ENCODE measurements at regions not wholly inside any gene's neighbourhood (a gene's known extent, or its start where the extent isn't known, plus 50 kb on each side); places are given as distances from the start of the nearest gene placed in this dataset.

GRCh38 chr3:90026406-90026805 is 919.0 kb downstream of the EPHA3 start (continued):
- no peak for TF ChIP-seq ZNF263 (CRISPR knock-in tag; IDR thresholded peaks at IDR 0.05; ENCODE audit: low read depth)
- no peak for TF ChIP-seq NFE2L1 (CRISPR knock-in tag; IDR thresholded peaks at IDR 0.05)
- no peak for TF ChIP-seq ZNF532 (CRISPR knock-in tag; IDR thresholded peaks at IDR 0.05; ENCODE audit: borderline replicate concordance)
- no peak for TF ChIP-seq TP53 (CRISPR knock-in tag; IDR thresholded peaks at IDR 0.05)
- no peak for TF ChIP-seq ZBTB21 (CRISPR knock-in tag; IDR thresholded peaks at IDR 0.05; ENCODE audit: borderline replicate concordance)
- no peak for TF ChIP-seq EMX1 (CRISPR knock-in tag; IDR thresholded peaks at IDR 0.05)

DNA sequence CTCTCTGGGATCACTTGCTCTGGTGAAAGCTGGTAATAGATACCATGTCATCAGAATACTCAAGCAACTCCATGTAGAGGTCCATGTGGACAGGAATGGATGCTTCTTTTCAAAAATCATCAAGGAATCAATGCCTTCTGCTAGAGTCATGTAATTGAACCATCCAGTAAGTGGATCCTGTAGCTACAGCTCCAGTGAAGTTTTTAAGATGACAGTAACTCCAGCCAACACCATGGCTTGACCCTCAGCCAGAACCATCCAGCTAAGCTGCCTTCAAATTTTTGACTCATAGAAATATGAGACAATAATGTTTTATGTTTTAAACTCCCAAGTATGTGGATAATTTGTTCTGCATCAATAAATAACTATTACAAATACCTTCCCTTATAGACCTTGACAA is 923.7 kb downstream of the EPHA3 start:
- H3K9me3 Mint-ChIP-seq, result no peaks in the 10 kb centered on the region; the same call in 1 of the 2 replicates
- H3K4me1 Mint-ChIP-seq, result peaks cover 29% of the 10 kb centered on the region
- H3K27ac Mint-ChIP-seq, result no peak overlapping the region
- TF ChIP-seq SP1 (CRISPR knock-in tag; conservative IDR thresholded peaks at IDR 0.05) (no peak), RORB (CRISPR knock-in tag; IDR thresholded peaks at IDR 0.05) (no peak), NR1H2 (CRISPR knock-in tag; IDR thresholded peaks at IDR 0.05) (no peak), ZNF219 (CRISPR knock-in tag; IDR thresholded peaks at IDR 0.05; ENCODE audit: borderline replicate concordance) (no peak), FOXP4 (CRISPR knock-in tag; IDR thresholded peaks at IDR 0.05) (no peak), IRF1 (CRISPR knock-in tag; IDR thresholded peaks at IDR 0.05) (no peak), PRDM15 (CRISPR knock-in tag; IDR thresholded peaks at IDR 0.05) (no peak), MYBL2 (CRISPR knock-in tag; IDR thresholded peaks at IDR 0.05) (no peak), SOX15 (CRISPR knock-in tag; IDR thresholded peaks at IDR 0.05) (no peak), TEAD1 (CRISPR knock-in tag; IDR thresholded peaks at IDR 0.05) (no peak), FOXP1 (CRISPR knock-in tag; IDR thresholded peaks at IDR 0.05; ENCODE audit: borderline replicate concordance) (no peak), NR2C2 (CRISPR knock-in tag; IDR thresholded peaks at IDR 0.05) (no peak), IRF2 (CRISPR knock-in tag; IDR thresholded peaks at IDR 0.05; ENCODE audit: borderline replicate concordance, low read depth) (no peak), ZNF263 (CRISPR knock-in tag; IDR thresholded peaks at IDR 0.05; ENCODE audit: low read depth) (no peak)
- TF ChIP-seq, protein P1, sequence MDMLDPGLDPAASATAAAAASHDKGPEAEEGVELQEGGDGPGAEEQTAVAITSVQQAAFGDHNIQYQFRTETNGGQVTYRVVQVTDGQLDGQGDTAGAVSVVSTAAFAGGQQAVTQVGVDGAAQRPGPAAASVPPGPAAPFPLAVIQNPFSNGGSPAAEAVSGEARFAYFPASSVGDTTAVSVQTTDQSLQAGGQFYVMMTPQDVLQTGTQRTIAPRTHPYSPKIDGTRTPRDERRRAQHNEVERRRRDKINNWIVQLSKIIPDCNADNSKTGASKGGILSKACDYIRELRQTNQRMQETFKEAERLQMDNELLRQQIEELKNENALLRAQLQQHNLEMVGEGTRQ (CRISPR knock-in tag; IDR thresholded peaks at IDR 0.05), result no peak
- TF ChIP-seq, protein P2, sequence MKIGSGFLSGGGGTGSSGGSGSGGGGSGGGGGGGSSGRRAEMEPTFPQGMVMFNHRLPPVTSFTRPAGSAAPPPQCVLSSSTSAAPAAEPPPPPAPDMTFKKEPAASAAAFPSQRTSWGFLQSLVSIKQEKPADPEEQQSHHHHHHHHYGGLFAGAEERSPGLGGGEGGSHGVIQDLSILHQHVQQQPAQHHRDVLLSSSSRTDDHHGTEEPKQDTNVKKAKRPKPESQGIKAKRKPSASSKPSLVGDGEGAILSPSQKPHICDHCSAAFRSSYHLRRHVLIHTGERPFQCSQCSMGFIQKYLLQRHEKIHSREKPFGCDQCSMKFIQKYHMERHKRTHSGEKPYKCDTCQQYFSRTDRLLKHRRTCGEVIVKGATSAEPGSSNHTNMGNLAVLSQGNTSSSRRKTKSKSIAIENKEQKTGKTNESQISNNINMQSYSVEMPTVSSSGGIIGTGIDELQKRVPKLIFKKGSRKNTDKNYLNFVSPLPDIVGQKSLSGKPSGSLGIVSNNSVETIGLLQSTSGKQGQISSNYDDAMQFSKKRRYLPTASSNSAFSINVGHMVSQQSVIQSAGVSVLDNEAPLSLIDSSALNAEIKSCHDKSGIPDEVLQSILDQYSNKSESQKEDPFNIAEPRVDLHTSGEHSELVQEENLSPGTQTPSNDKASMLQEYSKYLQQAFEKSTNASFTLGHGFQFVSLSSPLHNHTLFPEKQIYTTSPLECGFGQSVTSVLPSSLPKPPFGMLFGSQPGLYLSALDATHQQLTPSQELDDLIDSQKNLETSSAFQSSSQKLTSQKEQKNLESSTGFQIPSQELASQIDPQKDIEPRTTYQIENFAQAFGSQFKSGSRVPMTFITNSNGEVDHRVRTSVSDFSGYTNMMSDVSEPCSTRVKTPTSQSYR (CRISPR knock-in tag; IDR thresholded peaks at IDR 0.05), result no peak
- TF ChIP-seq, protein P3, sequence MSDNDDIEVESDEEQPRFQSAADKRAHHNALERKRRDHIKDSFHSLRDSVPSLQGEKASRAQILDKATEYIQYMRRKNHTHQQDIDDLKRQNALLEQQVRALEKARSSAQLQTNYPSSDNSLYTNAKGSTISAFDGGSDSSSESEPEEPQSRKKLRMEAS (CRISPR knock-in tag; IDR thresholded peaks at IDR 0.05), result no peak
- POLR2A ChIA-PET, result no interaction called here
- no peak overlapping the region for H3K4me3 Mint-ChIP-seq
- CTCF ChIA-PET, result no interaction called here
- DNase-seq (ENCODE audit: low spot score) (no peak), ATAC-seq (no peak)
- H3K36me3 Mint-ChIP-seq, result no peaks in the 10 kb centered on the region
- no peaks in the 10 kb centered on the region for H3K27me3 Mint-ChIP-seq (ENCODE audit: low read depth)

Measured in WTC11 (cell line).